A172 (cell line): ENCODE measurements at regions not wholly inside any gene's neighbourhood (a gene's known extent, or its start where the extent isn't known, plus 50 kb on each side); places are given as distances from the start of the nearest gene placed in this dataset.

Source experiments
- DNase-seq: peaks from one replicate; pipeline ENCODE4 v3.0.0-alpha.2; 2015; ENCODE audit warnings: low spot score

DNA sequence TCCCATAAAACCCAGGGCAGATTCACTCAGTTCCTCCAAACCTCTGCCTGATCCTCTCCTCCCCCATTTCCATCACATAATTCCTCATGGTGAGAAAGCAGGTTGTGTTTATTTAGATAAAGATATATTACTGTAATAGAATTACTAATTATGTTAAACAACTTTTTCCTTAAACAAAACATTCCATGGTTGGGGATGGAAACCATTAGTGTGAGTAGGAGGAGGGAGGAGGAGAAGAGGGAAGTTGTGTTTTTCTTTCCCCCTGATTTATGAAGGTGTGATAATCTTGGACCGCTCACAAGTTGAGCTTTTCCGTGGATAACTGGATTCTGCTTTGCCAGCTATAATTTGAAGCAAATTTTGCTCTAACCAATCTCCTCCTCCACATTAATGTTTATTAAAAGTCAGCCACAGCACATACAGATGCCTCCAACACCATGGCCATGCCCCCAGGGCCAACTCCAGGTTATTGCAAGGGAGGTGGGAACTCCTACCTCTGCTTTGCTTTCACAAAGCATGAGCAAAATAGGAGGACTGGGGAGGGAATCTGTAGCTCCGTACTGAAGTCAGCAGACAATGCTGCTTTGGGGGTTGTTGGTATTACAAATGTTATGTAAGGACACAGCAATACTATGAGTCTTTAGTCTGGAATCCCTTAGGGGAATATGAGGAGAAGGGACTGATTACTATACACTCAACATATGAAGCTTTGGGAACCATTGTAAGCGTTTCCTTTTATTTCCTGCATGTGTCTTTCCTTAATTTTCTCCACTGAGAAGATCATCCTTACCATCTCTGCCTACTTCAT lies 542.0 kb downstream of the DHX35 start:
- no peak for DNase-seq

DNA sequence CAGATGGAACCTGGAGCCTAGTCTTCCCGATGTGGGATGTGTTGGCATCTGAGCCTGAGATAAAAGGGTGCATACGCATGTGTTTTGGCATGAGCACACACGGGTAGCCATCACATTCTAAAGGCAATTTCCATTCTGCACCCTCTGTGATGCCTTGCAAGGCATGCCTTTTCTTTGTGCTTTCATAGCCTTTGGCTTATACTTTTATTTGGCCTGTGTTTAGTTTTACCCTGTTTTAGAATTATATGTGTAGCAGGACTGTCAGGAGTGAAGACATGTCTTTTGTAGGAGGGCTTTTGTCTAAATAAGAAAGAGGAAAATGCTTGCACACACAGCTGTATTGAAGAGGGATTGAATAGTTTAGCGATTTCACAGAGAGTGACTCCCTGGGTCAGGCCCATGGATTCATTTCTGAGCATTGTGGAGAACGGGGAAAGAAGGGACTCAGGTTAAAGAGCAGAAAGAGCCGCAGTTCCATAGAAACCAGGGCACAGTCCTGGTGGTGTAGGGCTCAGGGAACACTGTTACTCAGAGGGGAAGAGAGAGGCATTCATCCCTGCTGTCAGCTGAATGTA lies 530.2 kb downstream of the DHX35 start:
- no peak for DNase-seq

DNA sequence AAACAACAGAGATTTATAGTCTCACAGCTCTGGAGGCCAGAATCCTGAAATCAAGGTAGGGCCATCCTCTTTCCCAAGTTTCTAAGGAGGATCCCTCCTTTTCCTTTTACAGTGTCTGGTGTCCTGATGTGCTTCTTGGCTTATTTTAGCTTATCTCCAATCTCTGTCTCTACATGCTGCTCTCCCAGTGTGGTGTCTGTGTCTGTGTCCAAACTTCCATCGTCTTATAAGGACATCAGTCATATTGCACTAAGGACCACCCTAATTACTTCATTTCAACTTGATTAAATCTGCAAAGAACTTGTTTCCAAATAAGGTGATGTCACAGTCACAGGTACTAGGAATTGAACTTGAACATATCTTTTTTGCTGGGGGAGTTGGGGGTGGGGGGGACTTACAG lies 529.6 kb downstream of the DHX35 start:
- no peak for DNase-seq

DNA sequence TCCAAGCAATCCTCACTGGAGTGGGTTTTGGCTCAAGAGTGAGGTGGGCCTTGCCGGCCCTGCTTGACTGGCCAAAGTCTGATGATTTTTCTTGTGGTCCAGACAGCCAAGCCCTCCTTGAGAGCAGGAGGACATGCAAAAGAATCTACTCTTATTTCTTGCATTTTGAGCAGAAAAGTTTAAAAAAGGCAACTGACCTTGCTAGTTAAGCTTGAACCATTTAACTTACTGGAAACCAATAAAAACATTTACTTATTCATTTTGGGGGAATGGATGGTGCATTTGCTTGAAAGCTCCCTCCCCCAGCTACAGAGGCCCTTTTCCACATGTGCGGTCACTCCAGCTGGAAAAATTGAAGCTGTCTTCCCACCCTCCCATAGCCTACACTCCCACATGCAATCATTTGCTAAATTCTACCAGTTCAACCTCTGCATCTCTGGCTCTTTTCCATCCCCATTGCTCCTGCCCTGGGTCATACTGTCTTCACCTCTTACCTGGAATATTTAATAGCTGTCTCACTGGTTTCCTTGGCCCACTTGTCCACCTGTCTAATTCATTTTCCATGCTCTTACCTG lies 527.9 kb downstream of the DHX35 start:
- no peak for DNase-seq

DNA sequence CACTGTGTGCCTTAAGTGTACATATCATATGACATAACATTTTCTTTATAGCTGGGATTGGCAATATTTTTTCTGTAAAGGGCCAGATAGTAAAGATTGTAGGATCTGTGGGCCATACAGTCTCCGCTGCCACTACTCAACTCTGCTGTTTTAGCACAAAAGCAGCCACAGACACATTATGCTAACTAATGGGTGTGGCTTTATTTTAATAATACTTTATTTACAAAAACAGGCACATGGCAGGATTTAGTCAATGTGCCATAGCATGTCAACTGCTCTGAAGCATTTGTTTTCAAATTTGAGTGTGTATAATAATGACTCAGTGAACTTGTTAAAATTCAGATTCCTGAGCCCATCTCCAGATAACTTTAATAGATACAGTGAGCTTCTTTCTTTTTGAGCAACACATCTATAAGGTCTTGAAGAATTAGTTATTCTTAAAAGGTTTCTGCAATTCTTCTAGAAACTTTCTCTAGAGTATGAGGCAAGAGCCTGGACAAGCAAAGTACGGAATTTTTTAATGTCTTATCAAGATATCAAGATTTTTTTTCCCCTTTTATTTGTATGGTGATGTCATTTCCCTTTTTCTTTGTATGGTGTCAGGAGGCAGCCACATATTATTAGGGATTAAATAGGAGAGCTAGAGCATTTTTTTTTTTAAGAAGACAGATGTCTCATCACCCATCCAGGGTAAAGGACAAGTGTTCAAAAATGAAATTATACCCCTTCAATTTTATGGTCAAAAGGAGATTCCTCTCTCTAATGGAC lies 518.3 kb downstream of the DHX35 start:
- DNase-seq, result no peak

DNA sequence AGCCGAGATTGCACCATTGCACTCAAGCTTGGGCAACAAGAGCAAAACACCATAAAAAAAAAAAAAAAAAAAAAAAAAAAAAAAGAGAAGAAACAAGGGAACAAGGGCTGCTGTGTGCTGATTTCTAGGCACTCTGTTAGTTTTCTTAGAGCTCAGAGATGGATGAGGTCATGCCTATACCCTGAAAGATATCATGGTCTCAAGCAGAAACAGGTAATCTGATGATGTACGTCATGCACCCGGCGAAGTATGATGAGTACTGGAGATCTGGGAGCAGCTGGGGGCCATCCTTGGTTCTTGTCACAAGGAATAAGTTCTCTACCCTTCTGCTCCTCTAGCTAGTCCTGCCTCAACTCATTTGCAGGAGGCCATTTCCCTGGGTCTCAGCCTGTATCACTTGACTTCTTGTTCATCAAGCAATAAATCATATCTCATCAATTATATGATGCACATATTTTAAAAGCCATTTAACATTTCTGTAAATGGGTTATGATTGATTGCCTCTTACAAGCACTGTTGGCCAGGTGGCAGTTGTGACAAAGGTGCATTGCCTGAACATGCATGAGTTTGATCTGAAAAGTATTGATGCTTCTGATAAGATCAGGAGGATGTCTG lies 517.2 kb downstream of the DHX35 start:
- DNase-seq, result no peak

DNA sequence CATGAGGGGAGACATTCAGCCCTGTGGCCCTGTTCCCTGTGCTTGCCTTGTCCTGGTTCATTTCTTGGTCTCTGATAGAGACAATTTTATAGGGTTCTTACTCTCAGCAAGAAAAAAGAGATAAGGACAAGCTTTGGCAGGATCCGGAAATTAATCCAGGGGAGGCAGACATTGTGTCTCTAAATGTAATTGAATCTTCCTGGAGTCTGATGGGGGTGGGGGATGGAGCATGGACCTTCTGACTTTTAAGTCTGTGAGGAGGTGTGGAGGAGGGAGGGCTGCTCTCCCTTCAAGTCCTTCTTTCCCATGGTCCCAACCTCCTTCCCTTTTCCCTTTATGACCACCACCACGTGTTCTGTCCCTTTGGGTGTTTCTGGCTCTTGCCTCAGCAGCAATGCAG lies 512.7 kb downstream of the DHX35 start:
- DNase-seq, result no peak

DNA sequence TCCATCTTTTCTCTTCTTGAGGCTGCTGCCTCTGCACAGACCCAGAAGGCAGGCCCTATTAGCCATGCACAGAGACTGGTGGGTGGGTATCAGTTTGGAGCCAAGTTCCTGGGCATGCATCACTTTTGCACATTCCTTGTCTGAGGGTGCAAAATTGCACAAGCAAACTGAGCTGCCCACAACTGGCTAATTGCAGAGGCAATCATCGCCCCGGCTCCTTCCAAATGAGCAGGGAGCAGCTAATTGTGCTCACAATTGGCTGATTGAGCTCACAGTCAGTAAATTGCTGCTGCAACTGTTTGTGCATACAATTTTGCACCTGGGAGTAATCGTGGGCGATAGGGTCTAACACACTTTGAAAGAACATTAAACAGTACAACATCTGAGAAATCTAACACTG lies 511.4 kb downstream of the DHX35 start:
- DNase-seq, result no peak

DNA sequence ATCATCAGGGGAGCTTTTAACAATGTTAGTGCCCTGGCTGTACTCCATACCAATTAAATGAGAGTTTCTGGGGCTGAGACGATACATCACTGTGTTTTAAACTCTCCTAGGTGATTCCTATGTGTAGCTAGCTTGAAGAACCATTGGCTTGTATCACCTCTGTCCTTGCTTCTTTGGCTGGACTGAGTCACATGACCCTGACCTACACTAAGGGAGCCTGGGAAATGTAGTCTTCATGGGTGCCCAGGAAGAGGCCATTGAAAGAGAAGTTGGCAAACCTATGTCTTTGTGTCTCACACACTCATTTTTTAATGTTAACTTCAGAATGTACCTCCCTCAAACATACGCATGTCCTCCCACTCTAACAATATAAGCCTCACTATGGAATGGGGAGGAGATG lies 506.6 kb downstream of the DHX35 start:
- DNase-seq, result no peak

DNA sequence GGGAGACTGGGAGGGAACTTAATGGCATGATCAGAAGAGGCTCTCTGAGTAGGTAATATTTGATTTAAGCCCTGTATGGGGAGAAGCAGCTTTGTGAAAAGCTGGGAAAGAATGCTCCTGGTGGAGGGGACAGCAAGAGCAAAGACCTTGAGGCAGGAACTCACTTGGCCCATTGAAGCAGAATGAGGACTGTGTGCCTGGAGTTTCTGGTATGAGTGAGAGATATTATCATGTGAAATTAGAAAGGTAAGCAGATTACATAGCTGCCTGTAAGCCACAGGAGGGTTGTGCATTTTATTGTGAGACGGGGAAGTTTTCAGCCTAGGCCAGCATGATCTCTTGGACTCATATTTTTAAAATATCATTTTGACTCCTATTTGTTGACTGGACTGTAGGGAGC lies 502.1 kb downstream of the DHX35 start:
- no peak for DNase-seq

DNA sequence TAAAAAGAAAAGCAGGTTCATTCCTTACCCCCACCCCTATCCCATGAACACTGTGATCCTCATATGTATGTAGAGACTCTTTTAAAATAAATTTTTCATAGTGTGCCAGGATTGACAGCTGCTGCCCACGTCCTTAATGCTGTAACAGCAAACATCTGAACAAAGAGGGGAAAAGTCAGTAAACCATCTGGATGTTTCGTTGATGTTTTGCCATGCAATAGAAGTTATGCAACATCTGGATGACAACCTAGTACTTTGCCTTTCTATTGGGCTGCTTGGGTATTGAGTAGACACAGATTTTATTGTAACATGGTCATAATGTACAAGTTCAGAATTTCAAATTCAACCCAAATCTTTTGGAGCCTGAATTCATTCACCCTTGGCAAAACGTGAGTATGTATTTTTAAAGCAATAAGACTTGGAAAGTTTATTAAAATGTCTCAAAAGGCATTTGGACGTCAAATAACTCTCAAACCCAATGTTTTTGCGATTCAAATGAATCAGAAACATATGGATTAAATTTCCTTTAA lies 500.3 kb downstream of the DHX35 start:
- no peak for DNase-seq

DNA sequence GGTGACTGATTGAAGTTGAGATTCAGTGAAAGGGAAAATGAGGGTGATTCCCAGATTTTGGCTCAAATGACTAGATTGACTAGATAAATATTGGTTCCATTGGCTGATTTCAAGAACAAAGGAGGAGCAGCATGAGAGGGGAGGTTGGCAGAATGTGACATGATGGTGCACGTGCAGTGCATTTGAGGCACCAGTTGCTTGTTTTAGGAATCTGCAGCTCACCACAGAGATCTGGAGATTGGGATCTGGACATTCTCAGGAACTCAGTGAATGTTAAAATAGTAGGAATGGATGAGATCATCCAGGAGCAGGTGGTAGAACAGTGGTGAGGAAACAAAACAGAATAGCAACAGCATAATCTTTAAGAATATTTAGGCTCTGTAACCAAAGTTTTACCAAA lies 496.3 kb downstream of the DHX35 start:
- DNase-seq, result no peak

DNA sequence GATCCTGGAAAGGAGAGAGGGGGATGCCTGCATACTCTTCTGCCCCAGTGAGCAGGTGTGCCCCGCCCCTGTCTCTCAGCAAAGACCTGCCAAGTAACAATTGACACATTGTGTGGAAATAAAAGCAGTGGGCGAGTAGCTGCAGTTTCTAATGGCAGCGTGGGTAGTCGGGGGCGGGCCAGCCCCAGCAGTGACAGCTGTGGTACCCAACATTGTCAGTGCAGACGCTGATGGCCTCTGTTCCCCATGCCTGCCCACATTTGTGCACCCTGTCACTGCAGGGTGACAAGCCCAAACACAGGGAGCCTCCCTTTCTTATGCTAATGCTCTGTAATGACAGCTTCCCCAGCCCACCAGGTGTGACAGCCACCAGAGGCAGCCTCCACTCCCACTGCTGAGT lies 491.7 kb downstream of the DHX35 start:
- no peak for DNase-seq

DNA sequence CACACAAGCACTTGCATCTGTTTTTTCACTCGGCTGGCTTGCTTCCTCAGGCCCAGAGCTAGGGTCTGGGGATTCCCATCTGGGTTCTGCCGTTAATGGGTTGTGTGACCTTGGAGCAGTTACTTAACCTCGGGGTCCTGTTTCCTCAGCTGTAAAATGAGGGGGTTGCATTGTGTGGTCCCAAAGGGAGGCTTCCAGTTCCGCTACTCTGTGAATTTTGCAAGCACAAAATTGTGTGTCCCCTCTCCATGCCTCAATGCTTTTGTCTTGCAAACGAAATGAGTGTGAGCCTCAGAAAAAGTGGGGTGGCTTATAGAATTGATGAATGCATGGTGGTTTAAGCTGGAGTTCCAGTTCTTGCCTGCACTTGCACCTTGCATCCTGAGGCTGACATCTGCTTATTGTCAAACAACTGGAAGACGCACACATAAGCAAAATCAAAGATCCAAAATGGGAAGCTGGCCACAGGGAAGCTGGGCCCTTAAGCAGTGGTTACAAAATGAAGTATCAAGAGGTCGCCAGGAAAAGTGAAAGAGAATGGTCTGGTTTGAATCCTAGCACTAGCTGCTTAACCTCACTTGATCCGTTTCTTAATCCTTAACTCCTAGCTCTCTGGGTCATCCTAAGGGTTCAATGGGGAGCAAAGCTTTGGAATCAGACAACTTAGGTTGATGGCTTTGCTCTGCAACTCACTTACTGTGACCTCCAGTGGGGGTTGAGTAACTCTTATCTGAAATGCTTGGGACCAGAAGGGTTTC lies 490.6 kb downstream of the DHX35 start:
- no peak for DNase-seq

DNA sequence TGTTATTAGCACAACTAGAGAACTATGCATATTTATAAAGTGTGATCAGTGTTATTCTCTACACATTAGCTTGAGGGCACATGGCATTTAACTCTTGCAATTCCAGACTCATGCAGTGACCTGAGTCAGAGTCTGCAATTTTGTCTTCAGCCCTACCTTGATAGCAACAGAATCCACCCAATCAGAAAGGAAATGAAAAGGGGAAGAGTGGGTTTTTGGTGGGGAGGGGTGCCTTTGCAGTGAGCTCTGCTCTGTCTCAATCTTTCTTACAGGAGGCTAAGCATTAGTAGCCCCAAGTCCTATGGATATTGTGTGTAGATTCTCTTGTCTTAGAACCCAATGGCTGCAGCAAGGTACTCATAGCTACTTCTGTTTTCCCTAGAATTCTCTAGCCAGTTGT lies 489.2 kb downstream of the DHX35 start:
- DNase-seq, result no peak

DNA sequence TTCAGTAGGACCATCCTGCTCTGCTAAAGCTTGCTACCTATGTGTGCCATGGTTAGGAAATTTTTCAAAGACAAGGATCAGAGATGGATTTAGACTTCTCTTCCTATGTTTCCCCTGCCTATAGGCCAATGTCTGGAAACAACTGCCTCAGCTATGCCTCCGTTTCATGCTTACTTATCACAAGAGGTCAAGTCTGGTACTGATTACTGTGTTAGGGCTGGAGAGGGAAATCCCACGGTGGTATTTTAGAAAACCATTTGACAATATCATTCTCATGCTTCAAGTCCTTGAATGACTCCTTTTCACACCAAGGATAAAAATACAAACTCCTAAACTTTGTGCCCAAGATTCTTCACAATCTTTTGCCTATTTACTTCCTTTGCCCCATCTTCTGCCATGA lies 484.3 kb downstream of the DHX35 start:
- DNase-seq, result no peak

DNA sequence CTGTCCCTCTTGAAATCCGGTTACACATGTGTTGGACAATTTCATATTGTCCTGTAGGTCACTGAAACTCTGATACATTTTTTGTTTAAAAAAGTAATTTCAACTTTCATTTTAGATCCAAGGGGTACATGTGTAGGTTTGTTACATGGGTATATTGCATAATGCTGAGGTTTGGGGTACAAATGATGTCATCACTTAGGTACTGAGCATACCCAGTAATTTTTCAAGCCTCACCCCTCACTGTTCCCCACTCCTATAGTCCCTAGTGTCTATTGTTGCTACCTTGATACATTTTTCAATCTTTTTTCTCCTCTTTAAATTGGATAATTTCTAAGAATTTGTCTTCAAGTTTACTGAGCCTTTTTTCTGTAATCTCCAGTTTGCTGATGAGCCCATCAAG lies 483.0 kb downstream of the DHX35 start:
- no peak for DNase-seq

DNA sequence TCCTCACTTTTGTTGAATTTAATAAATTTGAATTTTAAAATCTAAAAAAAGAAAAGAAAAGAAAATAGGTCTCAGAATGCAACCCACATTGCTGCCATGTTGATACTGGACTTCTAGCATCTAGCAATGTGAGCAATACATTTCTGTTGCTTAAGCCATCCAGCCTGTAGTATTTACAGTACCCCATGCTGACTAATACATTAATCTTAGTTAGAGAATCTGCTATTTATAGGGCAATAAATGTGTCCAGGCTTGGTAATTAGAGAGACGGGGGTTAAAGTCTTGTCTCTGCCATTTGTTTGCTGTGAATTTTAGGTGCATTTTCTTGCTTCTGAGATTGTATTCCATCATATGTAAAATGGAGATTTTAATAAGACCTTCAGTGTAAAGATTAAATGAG lies 471.3 kb downstream of the DHX35 start:
- no peak for DNase-seq

DNA sequence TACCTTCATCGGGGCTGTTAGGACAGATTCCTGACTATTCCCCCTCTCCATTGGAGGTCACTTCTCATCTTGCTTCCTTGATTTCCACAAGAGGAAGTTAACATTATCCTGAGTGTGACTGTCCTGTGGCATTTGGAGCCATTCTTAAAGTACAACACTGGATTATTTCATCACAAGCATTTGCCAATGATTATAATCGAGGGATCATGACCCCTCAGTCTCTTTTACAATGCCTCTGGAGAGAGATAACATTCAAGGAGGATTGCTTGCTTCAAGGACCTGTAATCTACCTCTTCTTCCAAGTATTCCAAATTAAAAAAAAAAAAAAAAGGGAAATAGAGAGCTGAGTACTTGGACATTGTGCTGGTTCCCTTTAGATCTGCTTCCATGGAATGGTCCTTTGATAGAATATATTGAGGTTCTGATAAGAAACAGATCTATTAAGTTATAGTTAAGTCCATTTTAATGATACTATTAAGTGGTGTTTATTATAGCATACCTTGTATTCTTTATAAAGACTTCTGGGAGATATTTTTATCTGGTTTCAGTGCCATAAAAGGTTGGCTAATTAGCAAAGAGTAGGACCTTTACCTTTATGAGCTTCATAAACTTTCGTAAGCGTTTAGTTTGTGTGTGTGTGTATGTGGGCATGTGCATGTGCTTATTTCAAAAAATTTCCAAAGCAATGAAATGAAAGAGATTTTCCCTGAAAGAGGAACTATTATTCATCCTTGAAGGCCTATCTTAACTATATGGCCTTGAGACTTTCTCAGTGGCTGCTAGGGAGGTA lies 469.1 kb downstream of the DHX35 start:
- DNase-seq, result no peak

DNA sequence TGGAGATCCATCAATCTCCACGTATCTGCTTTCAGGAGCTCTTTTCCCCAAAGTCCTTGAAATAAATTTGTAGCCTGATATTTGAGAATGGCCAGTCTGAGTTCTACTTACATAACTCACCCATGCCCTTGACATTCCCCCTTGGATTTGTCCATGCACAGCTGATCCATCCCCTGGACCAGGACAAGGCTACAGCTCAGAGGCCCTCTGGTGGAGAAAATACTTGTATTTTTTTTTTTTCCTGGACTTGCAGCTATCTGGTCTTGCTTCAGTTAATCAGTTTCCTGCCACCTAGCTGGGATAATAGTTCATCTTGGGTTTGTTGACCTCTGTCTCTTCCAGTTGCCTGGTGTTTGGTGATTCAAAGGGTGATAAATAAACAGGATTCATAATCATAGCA lies 467.6 kb downstream of the DHX35 start:
- no peak for DNase-seq
